ENCODE measurements at regions not wholly inside any gene's neighbourhood (a gene's known extent, or its start where the extent isn't known, plus 50 kb on each side); places are given as distances from the start of the nearest gene placed in this dataset.
"Not testable (repeated sequence)": the region's sequence is repeated elsewhere in the genome, so short reads cannot be mapped to it uniquely, and the experiment has no call there.

GRCh38 chr5:169531631-169532030, 51.9 kb upstream of the SPDL1 start:
- POLR2A ChIA-PET = no interaction called here
- H3K4me3 Mint-ChIP-seq = no peak overlapping the region
- no peaks in the 10 kb centered on the region for H3K4me1 Mint-ChIP-seq
- no peak for ATAC-seq
- no peak for DNase-seq
- no peaks in the 10 kb centered on the region for H3K36me3 Mint-ChIP-seq
- H3K27me3 Mint-ChIP-seq = peaks cover 13 to 70% (median 23%) of the 10 kb centered on the region in 5 donors
- no peak overlapping the region for H3K27ac Mint-ChIP-seq
- H3K9me3 Mint-ChIP-seq = peaks cover 0 to 6% (median 0%) of the 10 kb centered on the region in 9 donors

DNA sequence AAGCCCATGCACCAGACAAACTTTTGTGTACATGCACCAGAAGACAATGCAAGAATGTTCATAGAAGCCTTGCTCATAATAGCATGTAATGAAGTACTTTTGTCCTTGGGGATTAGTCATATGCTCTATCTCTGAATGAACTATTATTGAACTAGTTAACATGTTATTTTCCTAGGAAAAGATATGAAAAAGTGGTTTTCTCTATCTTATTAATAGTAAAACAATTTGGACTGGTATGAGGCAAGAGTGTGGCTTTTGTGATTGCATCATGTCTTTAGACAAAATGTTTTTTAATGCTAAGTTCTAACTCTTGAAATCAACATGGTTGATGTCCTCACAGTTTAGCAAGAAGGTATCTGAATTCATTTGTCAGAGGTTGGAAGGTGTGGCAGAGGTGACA, 55.7 kb upstream of the SPDL1 start:
- no peak overlapping the region for H3K27ac Mint-ChIP-seq
- POLR2A ChIA-PET = no interaction called here

GRCh38 chr5:169527066-169527465, 56.5 kb upstream of the SPDL1 start:
- Mint-ChIP-seq H3K27ac (no peak overlapping the region), H3K9me3 (peaks cover 0 to 7% (median 0%) of the 10 kb centered on the region in 9 donors), H3K36me3 (no peaks in the 10 kb centered on the region), H3K4me1 (no peaks in the 10 kb centered on the region), H3K4me3 (no peak overlapping the region), H3K27me3 (peaks cover 25 to 81% (median 32%) of the 10 kb centered on the region in 5 donors)
- POLR2A ChIA-PET = no interaction called here
- ATAC-seq (no peak), DNase-seq (no peak)

More for the DNA sequence above, 55.7 kb upstream of the SPDL1 start:
- peaks cover 25 to 81% (median 30%) of the 10 kb centered on the region in 5 donors for H3K27me3 Mint-ChIP-seq
- no peak overlapping the region for H3K4me3 Mint-ChIP-seq
- peaks cover 0 to 7% (median 0%) of the 10 kb centered on the region in 9 donors for H3K9me3 Mint-ChIP-seq
- no peaks in the 10 kb centered on the region for H3K4me1 Mint-ChIP-seq
- DNase-seq (no peak), ATAC-seq (no peak)
- no peaks in the 10 kb centered on the region for H3K36me3 Mint-ChIP-seq

DNA sequence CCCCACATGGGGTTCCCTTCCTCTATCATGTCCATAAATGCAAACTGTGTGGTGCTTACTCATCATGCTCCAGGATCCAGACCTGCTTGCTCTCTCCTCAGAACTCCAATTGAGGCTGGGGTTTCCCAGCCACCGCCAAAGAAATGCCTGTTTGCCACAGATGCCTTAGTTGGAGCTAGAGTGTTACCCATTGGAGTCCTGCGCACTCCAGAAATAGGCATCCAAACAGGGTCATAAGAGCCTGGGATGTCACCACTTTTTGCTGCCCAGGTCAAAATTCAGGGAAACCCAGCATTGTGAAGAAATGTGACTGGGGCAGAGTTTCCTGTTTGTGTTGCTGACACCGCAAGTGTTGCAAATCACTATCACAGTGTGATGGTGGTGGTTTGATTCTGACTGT, 60.7 kb upstream of the SPDL1 start:
- Mint-ChIP-seq H3K27ac (no peak overlapping the region), H3K36me3 (no peaks in the 10 kb centered on the region), H3K4me1 (no peaks in the 10 kb centered on the region), H3K9me3 (peaks cover 0 to 18% (median 4%) of the 10 kb centered on the region in 9 donors), H3K27me3 (peaks cover 22 to 61% (median 37%) of the 10 kb centered on the region in 5 donors), H3K4me3 (no peak overlapping the region)
- ATAC-seq (no peak), DNase-seq (no peak)
- POLR2A ChIA-PET = no interaction called here

DNA sequence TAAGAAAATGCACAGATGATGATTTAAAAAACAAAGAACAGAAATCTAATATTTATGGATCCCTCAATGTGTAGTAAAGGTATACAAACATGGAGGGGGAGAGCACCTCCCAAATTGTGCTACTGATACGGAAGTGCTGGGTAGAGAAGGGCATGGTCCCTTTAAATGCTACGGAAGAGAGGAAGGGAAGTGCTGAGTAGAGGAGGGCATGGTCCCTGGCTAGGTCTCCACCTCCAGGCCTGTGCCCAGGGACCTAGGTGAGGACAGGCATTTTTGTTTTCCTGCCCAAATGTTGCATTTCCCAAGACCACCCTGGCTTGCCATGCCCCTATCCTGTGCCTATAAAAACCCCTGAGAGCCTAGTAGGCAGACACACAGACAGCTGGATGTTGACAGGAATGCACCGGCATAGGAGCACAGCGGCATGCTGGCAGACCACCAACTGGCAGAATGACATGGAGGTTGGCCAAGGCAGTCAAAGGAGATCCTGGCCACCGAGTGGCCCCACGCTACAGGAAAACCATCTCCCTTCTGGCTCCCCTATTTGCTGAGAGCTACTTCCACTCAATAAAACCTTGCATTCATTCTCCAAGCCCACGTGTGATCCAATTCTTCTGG, 62.1 kb upstream of the SPDL1 start:
- no peak for ATAC-seq
- Mint-ChIP-seq H3K36me3 (no peaks in the 10 kb centered on the region), H3K4me3 (no peak overlapping the region), H3K27ac (peak overlapping the region in 1 of 10 donors; percentile 35), H3K9me3 (peaks cover 0 to 15% (median 9%) of the 10 kb centered on the region in 9 donors), H3K27me3 (peaks cover 17 to 51% (median 31%) of the 10 kb centered on the region in 5 donors), H3K4me1 (no peaks in the 10 kb centered on the region)
- no peak for DNase-seq
- POLR2A ChIA-PET = no interaction called here

GRCh38 chr5:169519358-169519757, 64.2 kb upstream of the SPDL1 start:
- no peaks in the 10 kb centered on the region for H3K4me1 Mint-ChIP-seq
- no peak overlapping the region for H3K27ac Mint-ChIP-seq
- POLR2A ChIA-PET = no interaction called here
- no peak overlapping the region for H3K4me3 Mint-ChIP-seq
- H3K36me3 Mint-ChIP-seq = no peaks in the 10 kb centered on the region
- ATAC-seq = no peak
- H3K27me3 Mint-ChIP-seq = peaks cover 14 to 36% (median 34%) of the 10 kb centered on the region in 5 donors
- peaks cover 0 to 13% (median 9%) of the 10 kb centered on the region in 9 donors for H3K9me3 Mint-ChIP-seq
- DNase-seq = no peak

- H3K4me3 Mint-ChIP-seq, H3K27ac Mint-ChIP-seq, DNase-seq, ATAC-seq, H3K36me3 Mint-ChIP-seq, H3K4me1 Mint-ChIP-seq, POLR2A ChIA-PET: not testable (repeated sequence)
- H3K27me3 Mint-ChIP-seq = peaks cover 12 to 32% (median 29%) of the 10 kb centered on the region in 5 donors
- peaks cover 0 to 14% (median 9%) of the 10 kb centered on the region in 9 donors for H3K9me3 Mint-ChIP-seq
These were observed 64.8 kb upstream of the SPDL1 start for GRCh38 chr5:169518779-169519178.

DNA sequence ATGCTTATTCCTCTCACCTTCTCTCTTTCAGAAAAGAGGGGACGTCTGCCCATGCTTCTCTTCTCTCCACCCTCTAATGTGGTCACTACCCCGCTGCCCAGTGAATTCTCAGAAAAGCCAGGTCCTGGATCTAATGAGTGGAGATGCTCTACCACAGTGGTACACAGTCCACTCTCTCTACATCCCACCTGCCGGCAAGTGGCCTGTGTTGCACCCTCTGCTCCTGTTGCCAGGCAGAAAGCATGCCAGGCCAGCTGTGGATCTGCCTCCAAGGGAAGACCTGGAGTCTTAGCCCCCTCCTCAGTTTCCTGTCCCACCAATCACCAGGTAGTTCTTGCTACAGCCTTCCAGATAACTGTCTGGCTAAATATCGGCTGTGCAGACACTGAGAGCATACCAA, 71.2 kb upstream of the SPDL1 start:
- Mint-ChIP-seq H3K27me3 (peaks cover 0 to 5% (median 2%) of the 10 kb centered on the region in 5 donors), H3K4me3 (no peak overlapping the region), H3K27ac (no peak overlapping the region), H3K9me3 (peaks cover 0 to 8% (median 1%) of the 10 kb centered on the region in 9 donors), H3K4me1 (no peaks in the 10 kb centered on the region), H3K36me3 (no peaks in the 10 kb centered on the region)
- no peak for DNase-seq
- ATAC-seq = no peak
- POLR2A ChIA-PET = no interaction called here

GRCh38 chr5:169511708-169512107, 71.9 kb upstream of the SPDL1 start:
- no peak overlapping the region for H3K27ac Mint-ChIP-seq
- ATAC-seq = no peak
- POLR2A ChIA-PET = no interaction called here
- H3K9me3 Mint-ChIP-seq = peaks cover 0 to 5% (median under 1%) of the 10 kb centered on the region in 9 donors
- no peak for DNase-seq
- H3K36me3 Mint-ChIP-seq = no peaks in the 10 kb centered on the region
- no peaks in the 10 kb centered on the region for H3K4me1 Mint-ChIP-seq
- H3K27me3 Mint-ChIP-seq = peaks cover 0 to 8% (median 2%) of the 10 kb centered on the region in 5 donors
- H3K4me3 Mint-ChIP-seq = no peak overlapping the region

DNA sequence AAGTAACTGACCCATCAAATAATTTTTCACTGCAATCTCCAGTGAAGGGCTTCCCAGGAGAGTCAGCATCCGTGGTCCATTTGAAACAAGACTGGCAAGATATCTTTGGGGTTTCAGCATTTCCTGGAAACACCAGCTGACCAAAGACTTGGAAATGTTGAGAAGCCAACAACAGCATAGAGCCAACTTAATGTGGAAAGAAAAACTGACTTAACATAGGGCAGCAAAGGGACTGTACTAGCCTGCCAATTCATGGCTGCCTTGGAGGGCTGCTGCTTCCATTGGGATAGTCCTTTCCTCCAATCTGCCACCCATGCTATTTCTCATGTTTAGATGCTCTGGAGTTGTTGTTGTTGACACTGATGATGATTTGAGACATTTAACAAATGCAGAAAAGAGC, 76.5 kb upstream of the SPDL1 start:
- POLR2A ChIA-PET = no interaction called here
- ATAC-seq (no peak), DNase-seq (no peak)
- Mint-ChIP-seq H3K9me3 (peaks cover 0 to 3% (median 0%) of the 10 kb centered on the region in 9 donors), H3K4me1 (no peaks in the 10 kb centered on the region), H3K36me3 (no peaks in the 10 kb centered on the region), H3K27me3 (peaks cover 1 to 9% (median 7%) of the 10 kb centered on the region in 5 donors), H3K27ac (no peak overlapping the region), H3K4me3 (no peak overlapping the region)

- Mint-ChIP-seq H3K36me3 (no peaks in the 10 kb centered on the region), H3K4me3 (no peak overlapping the region), H3K27ac (no peak overlapping the region), H3K9me3 (peaks cover 0 to 2% (median 0%) of the 10 kb centered on the region in 9 donors), H3K4me1 (no peaks in the 10 kb centered on the region), H3K27me3 (peaks cover 4 to 19% (median 6%) of the 10 kb centered on the region in 5 donors)
- POLR2A ChIA-PET = no interaction called here
- ATAC-seq = no peak
- no peak for DNase-seq
These were observed 79.7 kb upstream of the SPDL1 start for GRCh38 chr5:169503886-169504285.

DNA sequence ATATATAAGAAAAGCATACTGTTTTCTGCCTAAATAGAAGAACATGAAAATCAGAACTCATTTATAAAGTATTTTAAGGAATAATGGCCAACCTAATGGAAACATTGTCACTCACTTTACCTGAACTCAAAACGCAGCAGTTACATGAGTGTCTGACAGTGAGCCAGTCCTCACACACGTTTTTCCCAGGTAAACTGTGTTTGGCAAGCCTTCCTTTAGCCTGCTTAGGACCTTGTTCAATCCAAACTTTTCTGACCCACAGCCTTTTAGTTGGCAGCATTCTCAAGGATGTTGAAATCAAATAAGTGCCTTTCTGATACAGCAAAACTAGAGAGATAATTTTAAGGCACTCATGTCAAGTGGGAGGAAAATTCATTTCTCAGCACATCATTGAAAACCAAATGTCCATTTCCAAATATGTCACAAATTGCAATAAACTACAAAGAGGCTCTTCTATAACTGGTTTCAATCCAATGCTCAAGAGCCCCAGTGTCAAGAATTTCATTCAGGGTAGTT, 83.5 kb upstream of the SPDL1 start:
- ATAC-seq (no peak), DNase-seq (no peak)
- peaks cover 0 to 2% (median 0%) of the 10 kb centered on the region in 9 donors for H3K9me3 Mint-ChIP-seq
- peaks cover 3 to 26% (median 7%) of the 10 kb centered on the region in 5 donors for H3K27me3 Mint-ChIP-seq
- H3K4me3 Mint-ChIP-seq = no peak overlapping the region
- no peaks in the 10 kb centered on the region for H3K36me3 Mint-ChIP-seq
- no peak overlapping the region for H3K27ac Mint-ChIP-seq
- POLR2A ChIA-PET = no interaction called here
- H3K4me1 Mint-ChIP-seq = no peaks in the 10 kb centered on the region

DNA sequence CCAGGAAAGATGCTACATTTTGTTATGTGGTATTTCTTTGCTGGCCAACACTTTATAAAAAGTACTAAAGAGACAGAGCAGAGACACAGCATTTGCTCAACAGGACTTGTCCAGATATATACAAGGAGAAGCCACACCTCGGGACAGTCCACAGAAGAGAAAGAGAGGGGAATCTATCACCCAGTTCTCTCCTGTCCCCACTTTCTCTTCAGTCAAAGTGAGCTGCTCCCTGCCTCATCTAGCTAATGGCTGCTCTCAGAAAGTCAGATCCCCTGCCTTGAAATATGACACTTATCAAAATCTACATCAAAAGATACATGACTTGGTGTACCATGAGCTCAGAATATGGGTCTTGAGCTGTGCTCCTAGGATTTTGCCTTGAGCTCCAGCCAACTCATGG, 86.7 kb upstream of the SPDL1 start:
- POLR2A ChIA-PET = no interaction called here
- Mint-ChIP-seq H3K4me1 (no peaks in the 10 kb centered on the region), H3K27me3 (peaks cover 3 to 17% (median 7%) of the 10 kb centered on the region in 5 donors), H3K36me3 (no peaks in the 10 kb centered on the region), H3K4me3 (no peak overlapping the region), H3K27ac (no peak overlapping the region), H3K9me3 (peaks cover 0 to 5% (median 0%) of the 10 kb centered on the region in 9 donors)
- DNase-seq (no peak), ATAC-seq (no peak)

All from naive thymus-derived CD8-positive, alpha-beta T cell (primary cell).